ENCODE measurements at regions not wholly inside any gene's neighbourhood (a gene's known extent, or its start where the extent isn't known, plus 50 kb on each side); places are given as distances from the start of the nearest gene placed in this dataset.

GRCh38 chr22:48333816-48334735, 1493.6 kb downstream of the BRD1 start:
- no peak for DNase-seq

GRCh38 chr22:48333323-48333763, 1494.3 kb downstream of the BRD1 start:
- DNase-seq: no peak

- DNase-seq: no peak
Measured at GRCh38 chr22:48332438-48333322, 1495.0 kb downstream of the BRD1 start.

- no peak for DNase-seq
Measured at GRCh38 chr22:48331691-48332220, 1495.9 kb downstream of the BRD1 start.

- DNase-seq: no peak
Measured at GRCh38 chr22:48331266-48331665, 1496.4 kb downstream of the BRD1 start.

GRCh38 chr22:48327721-48328120, 1500.0 kb downstream of the BRD1 start:
- DNase-seq: no peak

- DNase-seq: no peak
Measured at GRCh38 chr22:48323746-48324145, 1503.9 kb downstream of the BRD1 start.

- DNase-seq: no peak
Measured at GRCh38 chr22:48322907-48323306, 1504.8 kb downstream of the BRD1 start.

- DNase-seq: no peak
Measured at GRCh38 chr22:48321986-48322545, 1505.6 kb downstream of the BRD1 start.

GRCh38 chr22:48320683-48321451, 1506.8 kb downstream of the BRD1 start:
- no peak for DNase-seq

GRCh38 chr22:48320048-48320682, 1507.5 kb downstream of the BRD1 start:
- DNase-seq: no peak

- DNase-seq: no peak
Measured at GRCh38 chr22:48319321-48320047, 1508.2 kb downstream of the BRD1 start.

GRCh38 chr22:48318575-48319320, 1508.9 kb downstream of the BRD1 start:
- no peak for DNase-seq

GRCh38 chr22:48318173-48318572, 1509.5 kb downstream of the BRD1 start:
- DNase-seq: no peak

GRCh38 chr22:48316257-48317250, 1511.1 kb downstream of the BRD1 start:
- no peak for DNase-seq

GRCh38 chr22:48315439-48316256, 1512.0 kb downstream of the BRD1 start:
- DNase-seq: no peak

GRCh38 chr22:48314073-48314472, 1513.6 kb downstream of the BRD1 start:
- no peak for DNase-seq

All from NCI-H2107 (cell line).